AG10803 (cell line): ENCODE measurements at regions not wholly inside any gene's neighbourhood (a gene's known extent, or its start where the extent isn't known, plus 50 kb on each side); places are given as distances from the start of the nearest gene placed in this dataset.
"Not testable (repeated sequence)": the region's sequence is repeated elsewhere in the genome, so short reads cannot be mapped to it uniquely, and the experiment has no call there.

ENCODE experiments used
- DNase-seq: peaks from one replicate; pipeline ENCODE4 v3.0.0; 2010; ENCODE audit warnings: low read depth
- H3K4me3 ChIP-seq: 2 replicates; pipeline ENCODE4 v1.5.1; 2011; ENCODE audit warnings: mild to moderate bottlenecking, low read length, control low read depth
- CTCF ChIP-seq: conservative IDR thresholded peaks from 2 replicates; pipeline ENCODE4 v1.5.1; 2011; ENCODE audit warnings: mild to moderate bottlenecking, low read length, control low read depth, inconsistent platforms

GRCh38 chr2:156779416-156780120 lies 343.4 kb downstream of the GPD2 start:
- TF ChIP-seq CTCF: no peak
- DNase-seq: no peak

GRCh38 chr2:156781677-156782076 lies 345.5 kb downstream of the GPD2 start:
- not testable (repeated sequence) for H3K4me3 ChIP-seq, DNase-seq

More at GRCh38 chr2:156779416-156780120, 343.4 kb downstream of the GPD2 start:
- H3K4me3 ChIP-seq: no peak overlapping the region

- no peak overlapping the region for H3K4me3 ChIP-seq
- no peak for TF ChIP-seq CTCF
- DNase-seq: no peak
Measured at GRCh38 chr2:156784020-156784701, 348.0 kb downstream of the GPD2 start.

GRCh38 chr2:156787517-156787916 lies 351.3 kb downstream of the GPD2 start:
- no peak for TF ChIP-seq CTCF
- no peak for DNase-seq
- no peak overlapping the region for H3K4me3 ChIP-seq

- no peak overlapping the region for H3K4me3 ChIP-seq
- no peak for DNase-seq
- no peak for TF ChIP-seq CTCF
Measured at GRCh38 chr2:156790343-156791037, 354.3 kb downstream of the GPD2 start.

- no peak for TF ChIP-seq CTCF
- no peak overlapping the region for H3K4me3 ChIP-seq
- no peak for DNase-seq
Measured at GRCh38 chr2:156792242-156792840, 356.2 kb downstream of the GPD2 start.

GRCh38 chr2:156797832-156798231 lies 361.7 kb downstream of the GPD2 start:
- DNase-seq: no peak
- TF ChIP-seq CTCF: no peak
- H3K4me3 ChIP-seq: no peak overlapping the region
